Endothelial cell of umbilical vein (primary cell): ENCODE measurements at regions not wholly inside any gene's neighbourhood (a gene's known extent, or its start where the extent isn't known, plus 50 kb on each side); places are given as distances from the start of the nearest gene placed in this dataset.

Source experiments
- BruUV-seq: library from RNA; stranded (reverse); fragments of 400-500 nt; replicated peaks from 2 replicates; lab custom pipeline; 2021; lab: Mats Ljungman, UMichigan
- CTCF ChIA-PET: fragments of 300-600, 350-600 bp; sonication (Branson Sonifier 250); formaldehyde crosslinking; loops from one replicate; lab custom pipeline; 2021; ENCODE audit warnings: antibody characterized with exemption, inconsistent platforms; lab: Charles Lee
- POLR2A ChIA-PET: fragments of 300-600, 350-600 bp; sonication (Branson Sonifier 250); formaldehyde crosslinking; loops from one replicate; lab custom pipeline; 2021; ENCODE audit warnings: antibody characterized with exemption, inconsistent platforms; lab: Charles Lee
- DNase-seq: peaks from one replicate; pipeline ENCODE4 v3.0.0-alpha.2; 2011; ENCODE audit warnings: low read depth, low spot score
- FAIRE-seq: peaks from 2 replicates; lab custom pipeline; 2011; peaks lifted over from hg19 to GRCh38; lab: Jason Lieb, UNC
- H2AFZ ChIP-seq: 2 replicates; pipeline ENCODE4 v1.6.0; 2012; ENCODE audit warnings: low read depth, low read length, control low read depth, inconsistent platforms
- H3K27ac ChIP-seq: 2 replicates; pipeline ENCODE4 v1.5.1; 2011; ENCODE audit warnings: low read depth, mild to moderate bottlenecking, control low read depth, low read length, moderate library complexity; ENCODE audit not compliant: insufficient read depth
- H3K27me3 ChIP-seq, 2 experiments: 2 replicates each; pipeline versions ENCODE4 v1.6.0 to v1.6.1; 2011; ENCODE audit warnings: low read length in 2 of 2, mixed read lengths in 1 of 2; ENCODE audit not compliant: control insufficient read depth in 2 of 2, insufficient read depth in 2 of 2
- H3K36me3 ChIP-seq, 2 experiments: 2 replicates in 1 of 2; 3 replicates in 1 of 2; pipeline ENCODE4 v1.5.1; 2011; ENCODE audit warnings: low read length in 2 of 2, mild to moderate bottlenecking in 1 of 2, moderate library complexity in 1 of 2; ENCODE audit not compliant: control insufficient read depth in 2 of 2, insufficient read depth in 2 of 2; ENCODE audit errors: extremely low read depth in 1 of 2
- H3K4me1 ChIP-seq: 3 replicates; pipeline ENCODE4 v1.5.1; 2011; ENCODE audit warnings: mild to moderate bottlenecking, low read length; ENCODE audit not compliant: control insufficient read depth, insufficient read depth; ENCODE audit errors: extremely low read depth
- H3K4me2 ChIP-seq: 2 replicates; pipeline ENCODE4 v1.6.1; 2011; ENCODE audit warnings: low read length, control low read depth, mixed read lengths; ENCODE audit not compliant: insufficient read depth
- H3K4me3 ChIP-seq, 3 experiments: fragments of 200-600 bp in 1 of 3; sonication (generic), shearing (Covaris generic) in 1 of 3; replicated peaks in 1 of 3; 2 replicates each; pipeline ENCODE4 v1.5.1; 2011 to 2016; ENCODE audit warnings: control low read depth in 3 of 3, low read length in 3 of 3, mild to moderate bottlenecking in 2 of 3, inconsistent platforms in 1 of 3, low read depth in 1 of 3, moderate library complexity in 1 of 3; ENCODE audit not compliant: insufficient read depth in 1 of 3
- H3K79me2 ChIP-seq: 2 replicates; pipeline ENCODE4 v1.6.0; 2012; ENCODE audit warnings: low read length, inconsistent platforms; ENCODE audit not compliant: control insufficient read depth, insufficient read depth
- H3K9ac ChIP-seq: replicated peaks from 2 replicates; pipeline ENCODE3; 2011; ENCODE audit warnings: low read length, control low read depth; ENCODE audit not compliant: insufficient read depth; ENCODE audit errors: extremely low read depth
- H3K9me1 ChIP-seq: replicated peaks from 3 replicates; pipeline ENCODE4 v1.6.0; 2011; ENCODE audit warnings: mild to moderate bottlenecking, low read length; ENCODE audit not compliant: control insufficient read depth, insufficient read depth; ENCODE audit errors: extremely low read depth
- H3K9me3 ChIP-seq: replicated peaks from 2 replicates; pipeline ENCODE4 v1.5.1; 2012; ENCODE audit warnings: low read length, inconsistent platforms; ENCODE audit not compliant: control insufficient read depth, insufficient read depth
- H4K20me1 ChIP-seq: replicated peaks from 2 replicates; pipeline ENCODE3; 2011; ENCODE audit warnings: mild to moderate bottlenecking, low read length; ENCODE audit not compliant: control insufficient read depth, insufficient read depth; ENCODE audit errors: extremely low read depth
- CTCF ChIP-seq, 2 donors: IDR thresholded peaks; 1 replicate in 1 of 2; 2 replicates in 1 of 2; pipeline ENCODE4 v1.5.1; 2011; ENCODE audit warnings: low read length in 2 of 2, mild to moderate bottlenecking in 2 of 2, moderate library complexity in 2 of 2, control low read depth in 1 of 2, inconsistent platforms in 1 of 2, low read depth in 1 of 2; ENCODE audit not compliant: insufficient read depth in 1 of 2; ENCODE audit errors: extremely low read depth in 1 of 2
- EZH2 ChIP-seq: IDR thresholded peaks from 2 replicates; pipeline ENCODE4 v1.6.1; 2012; ENCODE audit warnings: borderline replicate concordance, low read depth, mild to moderate bottlenecking, moderate library complexity, low read length, inconsistent platforms; ENCODE audit not compliant: severe bottlenecking
- FOS ChIP-seq: IDR thresholded peaks from 2 replicates; pipeline ENCODE4 v1.6.1; 2011; ENCODE audit warnings: mild to moderate bottlenecking, low read length, moderate library complexity, borderline replicate concordance; ENCODE audit not compliant: insufficient read depth
- GATA2 ChIP-seq: IDR thresholded peaks from 2 replicates; pipeline ENCODE4 v1.7.0; 2011; ENCODE audit warnings: low read depth, mild to moderate bottlenecking, moderate library complexity, mixed read lengths, low read length; ENCODE audit not compliant: insufficient read length, insufficient read depth
- JUN ChIP-seq: IDR thresholded peaks from 2 replicates; pipeline ENCODE4 v1.6.1; 2011; ENCODE audit warnings: borderline replicate concordance, low read depth; ENCODE audit not compliant: insufficient read length, insufficient read depth
- MAX ChIP-seq: IDR thresholded peaks from 2 replicates; pipeline ENCODE4 v1.6.1; 2011; ENCODE audit not compliant: insufficient read depth, insufficient read length
- MYC ChIP-seq: IDR thresholded peaks from one replicate; pipeline ENCODE4 v1.6.1; 2011; ENCODE audit warnings: mild to moderate bottlenecking, low read depth, low read length
- POLR2A ChIP-seq: IDR thresholded peaks from 2 replicates; pipeline ENCODE4 v1.6.1; 2012; ENCODE audit warnings: low read depth, mild to moderate bottlenecking, control low read depth, low read length
- POLR2AphosphoS5 ChIP-seq: IDR thresholded peaks from 2 replicates; pipeline ENCODE4 v1.6.1; 2012; ENCODE audit warnings: low read depth, mild to moderate bottlenecking, control low read depth, low read length, moderate library complexity; ENCODE audit not compliant: insufficient read depth
- dilution Hi-C: fragments of 300-500 bp; cut with MboI; formaldehyde crosslinking; loops from one replicate; pipeline ENCODE4 v1.15.0; 2019; ENCODE audit warnings: low sequenced_read_pairs; ENCODE audit not compliant: extremely low pct_ligation_motif_present
- intact Hi-C: fragments of 100-400 bp; cut with micrococcal nuclease; formaldehyde crosslinking; loops from one replicate; pipeline ENCODE4 v1.10.0; 2022

GRCh38 chr7:98474558-98474957, 73.7 kb upstream of the BAIAP2L1 start:
- Histone ChIP-seq H3K4me2 (no peak overlapping the region), H3K79me2 (no peaks in the 10 kb centered on the region), H3K9me1 (no peaks in the 10 kb centered on the region), H3K36me3 (no peaks in the 10 kb centered on the region), H3K9ac (no peak overlapping the region), H2AFZ (no peak overlapping the region), H3K9me3 (no peaks in the 10 kb centered on the region), H3K4me3 (no peak overlapping the region), H3K4me1 (no peaks in the 10 kb centered on the region), H3K27ac (no peak overlapping the region), H4K20me1 (no peaks in the 10 kb centered on the region), H3K27me3 (no peaks in the 10 kb centered on the region)
- DNase-seq (no peak), FAIRE-seq (no peak)
- POLR2A ChIA-PET = no interaction called here
- CTCF ChIA-PET = no interaction called here
- dilution Hi-C loops (no loop called here), intact Hi-C loops (no loop called here)
- BruUV-seq = no TSS peak
- TF ChIP-seq GATA2 (no peak), MYC (no peak), FOS (no peak), EZH2 (no peak), JUN (no peak), POLR2AphosphoS5 (no peak), MAX (no peak), POLR2A (no peak)

- no peak for FAIRE-seq
- CTCF ChIA-PET = no interaction called here
Measured at GRCh38 chr7:98472521-98472954, 71.6 kb upstream of the BAIAP2L1 start.

More at GRCh38 chr7:98472521-98472954, 71.6 kb upstream of the BAIAP2L1 start:
- TF ChIP-seq FOS (no peak), POLR2AphosphoS5 (no peak), JUN (no peak), MYC (no peak), MAX (no peak), CTCF (IDR thresholded peaks at IDR 0.05; ENCODE audit: extremely low read depth in 1 of 2, insufficient read depth in 1 of 2, low read depth in 1 of 2, low read length in 2 of 2) (no peak), POLR2A (no peak)
- H3K79me2 ChIP-seq = no peaks in the 10 kb centered on the region
- no peak overlapping the region for H3K4me2 ChIP-seq
- no peak overlapping the region for H3K9ac ChIP-seq
- no peaks in the 10 kb centered on the region for H4K20me1 ChIP-seq
- no peak overlapping the region for H2AFZ ChIP-seq
- no peak for DNase-seq
- no peak overlapping the region for H3K27ac ChIP-seq
- dilution Hi-C loops = no loop called here
- POLR2A ChIA-PET = no interaction called here
- H3K9me1 ChIP-seq = no peaks in the 10 kb centered on the region
- H3K4me1 ChIP-seq = no peaks in the 10 kb centered on the region
- no peaks in the 10 kb centered on the region for H3K36me3 ChIP-seq
- H3K4me3 ChIP-seq = no peak overlapping the region
- no peaks in the 10 kb centered on the region for H3K27me3 ChIP-seq
- intact Hi-C loops = no loop called here
- H3K9me3 ChIP-seq = no peaks in the 10 kb centered on the region
- no TSS peak for BruUV-seq
